NT2/D1 (cell line): ENCODE measurements at regions not wholly inside any gene's neighbourhood (a gene's known extent, or its start where the extent isn't known, plus 50 kb on each side); places are given as distances from the start of the nearest gene placed in this dataset.

Source experiments
- DNase-seq: peaks from one replicate; pipeline ENCODE4 v3.0.0-alpha.2; 2011; ENCODE audit warnings: low read depth, low spot score
- H3K27me3 ChIP-seq: 2 replicates; pipeline ENCODE4 v1.6.0; 2011; ENCODE audit warnings: mild to moderate bottlenecking; ENCODE audit not compliant: insufficient read length, insufficient read depth
- H3K36me3 ChIP-seq: 2 replicates; pipeline ENCODE4 v1.6.1; 2011; ENCODE audit warnings: mild to moderate bottlenecking, low read length, mixed read lengths; ENCODE audit not compliant: insufficient read depth, insufficient read length
- H3K4me1 ChIP-seq: 2 replicates; pipeline ENCODE4 v1.5.1; 2011; ENCODE audit not compliant: insufficient read depth, insufficient read length
- H3K4me3 ChIP-seq: 2 replicates; pipeline ENCODE4 v1.5.1; 2011; ENCODE audit warnings: low read depth; ENCODE audit not compliant: insufficient read length
- H3K9ac ChIP-seq: 2 replicates; pipeline ENCODE4 v1.6.0; 2011; ENCODE audit warnings: low read depth; ENCODE audit not compliant: insufficient read length
- H3K9me3 ChIP-seq: 2 replicates; pipeline ENCODE4 v1.5.1; 2011; ENCODE audit warnings: mild to moderate bottlenecking, low read length; ENCODE audit not compliant: insufficient read depth
- SUZ12 ChIP-seq: IDR thresholded peaks from 2 replicates; pipeline ENCODE4 v1.6.1; 2011; ENCODE audit not compliant: insufficient read length, insufficient read depth; ENCODE audit errors: extremely low read depth
- YY1 ChIP-seq: IDR thresholded peaks from 2 replicates; pipeline ENCODE4 v1.6.1; 2011; ENCODE audit not compliant: insufficient read length, insufficient read depth
- ZNF274 ChIP-seq: IDR thresholded peaks from 2 replicates; pipeline ENCODE4 v1.6.1; 2011; ENCODE audit warnings: mild to moderate bottlenecking, low read depth, low read length

GRCh38 chr17:79252886-79253285 lies 178.3 kb downstream of the ENGASE start:
- H3K9ac ChIP-seq: no peak overlapping the region
- DNase-seq: no peak
- no peaks in the 10 kb centered on the region for H3K9me3 ChIP-seq
- peaks cover 18% of the 10 kb centered on the region for H3K4me1 ChIP-seq
- H3K4me3 ChIP-seq: no peak overlapping the region
- no peak for TF ChIP-seq YY1
- TF ChIP-seq SUZ12: no peak
- TF ChIP-seq ZNF274: no peak
- H3K36me3 ChIP-seq: no peaks in the 10 kb centered on the region
- peaks cover 6% of the 10 kb centered on the region for H3K27me3 ChIP-seq

- no peak overlapping the region for H3K4me3 ChIP-seq
- no peak for DNase-seq
- no peaks in the 10 kb centered on the region for H3K9me3 ChIP-seq
- H3K36me3 ChIP-seq: no peaks in the 10 kb centered on the region
- peaks cover 6% of the 10 kb centered on the region for H3K27me3 ChIP-seq
- no peak for TF ChIP-seq ZNF274
- TF ChIP-seq YY1: no peak
- no peak for TF ChIP-seq SUZ12
- peaks cover 18% of the 10 kb centered on the region for H3K4me1 ChIP-seq
- no peak overlapping the region for H3K9ac ChIP-seq
Measured at GRCh38 chr17:79251824-79252223, 177.2 kb downstream of the ENGASE start.

GRCh38 chr17:79249929-79250521 lies 175.4 kb downstream of the ENGASE start:
- no peak overlapping the region for H3K9ac ChIP-seq
- TF ChIP-seq SUZ12 (no peak), ZNF274 (no peak), YY1 (no peak)
- H3K4me3 ChIP-seq: no peak overlapping the region
- peaks cover 6% of the 10 kb centered on the region for H3K27me3 ChIP-seq
- H3K36me3 ChIP-seq: no peaks in the 10 kb centered on the region
- H3K9me3 ChIP-seq: peaks cover 3% of the 10 kb centered on the region; the same call in 1 of the 2 replicates
- DNase-seq: no peak
- peaks cover 15% of the 10 kb centered on the region for H3K4me1 ChIP-seq

GRCh38 chr17:79248843-79249493 lies 174.3 kb downstream of the ENGASE start:
- no peak for DNase-seq
- no peak overlapping the region for H3K4me3 ChIP-seq
- no peak overlapping the region for H3K9ac ChIP-seq
- H3K36me3 ChIP-seq: no peaks in the 10 kb centered on the region
- H3K4me1 ChIP-seq: peaks cover 14% of the 10 kb centered on the region
- H3K9me3 ChIP-seq: peaks cover 4% of the 10 kb centered on the region; the same call in 1 of the 2 replicates
- H3K27me3 ChIP-seq: peaks cover 6% of the 10 kb centered on the region
- TF ChIP-seq SUZ12 (no peak), ZNF274 (no peak), YY1 (no peak)

- no peak for TF ChIP-seq YY1
- TF ChIP-seq ZNF274: no peak
- no peak for TF ChIP-seq SUZ12
- Histone ChIP-seq H3K9ac (no peak overlapping the region), H3K27me3 (peaks cover 6% of the 10 kb centered on the region), H3K4me3 (no peak overlapping the region), H3K36me3 (no peaks in the 10 kb centered on the region), H3K4me1 (peaks cover 10% of the 10 kb centered on the region), H3K9me3 (peaks cover 4% of the 10 kb centered on the region; the same call in 1 of the 2 replicates)
- no peak for DNase-seq
Measured at GRCh38 chr17:79246225-79247190, 171.9 kb downstream of the ENGASE start.

GRCh38 chr17:79244665-79245064 lies 170.0 kb downstream of the ENGASE start:
- DNase-seq: no peak
- TF ChIP-seq YY1 (no peak), ZNF274 (no peak), SUZ12 (no peak)
- Histone ChIP-seq H3K9me3 (peaks cover 4% of the 10 kb centered on the region; the same call in 1 of the 2 replicates), H3K27me3 (peaks cover 1% of the 10 kb centered on the region), H3K4me1 (peaks cover 8% of the 10 kb centered on the region), H3K4me3 (no peak overlapping the region), H3K36me3 (no peaks in the 10 kb centered on the region), H3K9ac (no peak overlapping the region)

GRCh38 chr17:79243996-79244395 lies 169.4 kb downstream of the ENGASE start:
- Histone ChIP-seq H3K27me3 (no peaks in the 10 kb centered on the region), H3K36me3 (no peaks in the 10 kb centered on the region), H3K4me1 (peaks cover 8% of the 10 kb centered on the region), H3K9me3 (peaks cover 4% of the 10 kb centered on the region; the same call in 1 of the 2 replicates), H3K9ac (no peak overlapping the region), H3K4me3 (no peak overlapping the region)
- DNase-seq: no peak
- no peak for TF ChIP-seq YY1
- TF ChIP-seq ZNF274: no peak
- TF ChIP-seq SUZ12: no peak
